Kidney (tissue), 13 donors: ENCODE measurements at regions not wholly inside any gene's neighbourhood (a gene's known extent, or its start where the extent isn't known, plus 50 kb on each side); places are given as distances from the start of the nearest gene placed in this dataset.
A peak's percentile ranks its signal among the peaks of the same experiment; 100 is the strongest.

ENCODE experiments used
- DNase-seq, 5 donors: peaks; one replicate each; pipeline ENCODE4 v3.0.0-alpha.2; 2013 to 2020
- FAIRE-seq: peaks from 2 replicates; lab custom pipeline; 2012; peaks lifted over from hg19 to GRCh38; lab: Jason Lieb, UNC
- H3K27ac ChIP-seq, 2 donors: one replicate each; pipeline ENCODE4 v1.7.0; 2013; ENCODE audit warnings: low read depth in 2 of 2, low read length in 2 of 2, inconsistent platforms in 1 of 2
- H3K27me3 ChIP-seq: one replicate; pipeline ENCODE4 v1.7.1; 2013; ENCODE audit warnings: low read length, inconsistent platforms; ENCODE audit not compliant: control insufficient read depth, insufficient read depth
- H3K36me3 ChIP-seq, 3 donors: one replicate each; pipeline versions ENCODE4 v1.7.0 to v1.7.1; 2013; ENCODE audit warnings: low read length in 3 of 3, control low read depth in 1 of 3, inconsistent platforms in 1 of 3; ENCODE audit not compliant: insufficient read depth in 3 of 3, control insufficient read depth in 2 of 3
- H3K4me1 ChIP-seq, 3 donors: one replicate each; pipeline versions ENCODE4 v1.7.0 to v1.7.1; 2013; ENCODE audit warnings: low read length in 3 of 3, inconsistent platforms in 1 of 3, low read depth in 1 of 3; ENCODE audit not compliant: control insufficient read depth in 2 of 3, insufficient read depth in 2 of 3
- H3K4me3 ChIP-seq, 3 donors: one replicate each; pipeline versions ENCODE4 v1.7.0 to v1.8.1; 2013; ENCODE audit warnings: low read length in 3 of 3, control low read depth in 1 of 3, inconsistent platforms in 1 of 3
- H3K9ac ChIP-seq, 3 donors: one replicate each; pipeline versions ENCODE4 v1.7.0 to v1.7.1; 2013; ENCODE audit warnings: low read length in 3 of 3, control low read depth in 1 of 3, inconsistent platforms in 1 of 3
- H3K9me3 ChIP-seq, 3 donors: one replicate each; pipeline versions ENCODE4 v1.7.0 to v1.7.1; 2013; ENCODE audit warnings: low read length in 3 of 3, control low read depth in 1 of 3, inconsistent platforms in 1 of 3; ENCODE audit not compliant: control insufficient read depth in 2 of 3, insufficient read depth in 1 of 3
- CTCF ChIP-seq: IDR thresholded peaks from 3 replicates; pipeline ENCODE4 v1.5.1; 2012; ENCODE audit warnings: mild to moderate bottlenecking, moderate library complexity, borderline replicate concordance; ENCODE audit not compliant: insufficient read depth; ENCODE audit errors: extremely low read depth
- intact Hi-C: fragments of 100-400 bp; cut with DNase I; formaldehyde crosslinking; loops from one replicate; pipeline ENCODE4 v1.11.1; 2022
- donor health status: control.
- donor health status: control.
- donor health status: control.
- donor health status: control.
- donor health status: control.
- donor health status: DM: yes; HTN: yes; CAD: no.
- donor health status: Normal renal cell carcinoma (clear cell type).

GRCh38 chr7:119720541-119720940, 552.4 kb upstream of the KCND2 start:
- intact Hi-C loops, result no loop called here
- DNase-seq (no peak), FAIRE-seq (no peak)
- Histone ChIP-seq H3K9me3 (no peaks in the 10 kb centered on the region), H3K4me3 (no peak overlapping the region), H3K36me3 (no peaks in the 10 kb centered on the region), H3K27ac (no peak overlapping the region), H3K4me1 (no peaks in the 10 kb centered on the region), H3K27me3 (no peaks in the 10 kb centered on the region), H3K9ac (no peak overlapping the region)
- TF ChIP-seq CTCF, result no peak

- no peak for FAIRE-seq
- Histone ChIP-seq H3K4me1 (no peaks in the 10 kb centered on the region), H3K36me3 (no peaks in the 10 kb centered on the region), H3K27ac (no peak overlapping the region), H3K27me3 (no peaks in the 10 kb centered on the region), H3K4me3 (no peak overlapping the region), H3K9me3 (no peaks in the 10 kb centered on the region), H3K9ac (no peak overlapping the region)
- intact Hi-C loops, result no loop called here
- DNase-seq, result no peak
- no peak for TF ChIP-seq CTCF
Measured at GRCh38 chr7:119724041-119724792, 548.8 kb upstream of the KCND2 start.

GRCh38 chr7:119733127-119733879, 539.7 kb upstream of the KCND2 start:
- peak in 1 of 5 donors; percentile 10 for DNase-seq
- Histone ChIP-seq H3K4me3 (no peak overlapping the region), H3K9me3 (no peaks in the 10 kb centered on the region), H3K36me3 (no peaks in the 10 kb centered on the region), H3K27ac (no peak overlapping the region), H3K4me1 (no peaks in the 10 kb centered on the region), H3K9ac (no peak overlapping the region), H3K27me3 (no peaks in the 10 kb centered on the region)
- intact Hi-C loops, result no loop called here
- FAIRE-seq, result no peak
- TF ChIP-seq CTCF, result no peak
